ENCODE measurements at regions not wholly inside any gene's neighbourhood (a gene's known extent, or its start where the extent isn't known, plus 50 kb on each side); places are given as distances from the start of the nearest gene placed in this dataset.
A peak's percentile ranks its signal among the peaks of the same experiment; 100 is the strongest.
"Not testable (repeated sequence)": the region's sequence is repeated elsewhere in the genome, so short reads cannot be mapped to it uniquely, and the experiment has no call there.

GRCh38 chr3:16768956-16769355, 115.8 kb upstream of the PLCL2 start:
- peak; percentile 92 for DNase-seq (ENCODE audit: low read depth)

GRCh38 chr3:16769525-16769924, 115.2 kb upstream of the PLCL2 start:
- peak; percentile 61 for DNase-seq (ENCODE audit: low read depth)

- DNase-seq (ENCODE audit: low read depth), result peak; percentile 95
Measured at GRCh38 chr3:16770021-16770420, 114.7 kb upstream of the PLCL2 start.

GRCh38 chr3:16770792-16771191, 114.0 kb upstream of the PLCL2 start:
- no peak for DNase-seq (ENCODE audit: low read depth)

- not testable (repeated sequence) for DNase-seq (ENCODE audit: low read depth)
Measured at GRCh38 chr3:16773594-16773993, 111.2 kb upstream of the PLCL2 start.

- not testable (repeated sequence) for DNase-seq (ENCODE audit: low read depth)
Measured at GRCh38 chr3:16774536-16774935, 110.2 kb upstream of the PLCL2 start.

GRCh38 chr3:16784973-16785372, 99.8 kb upstream of the PLCL2 start:
- DNase-seq (ENCODE audit: low read depth), result no peak

- no peak for DNase-seq (ENCODE audit: low read depth)
Measured at GRCh38 chr3:16785465-16785864, 99.3 kb upstream of the PLCL2 start.

GRCh38 chr3:16788440-16789056, 96.2 kb upstream of the PLCL2 start:
- DNase-seq (ENCODE audit: low read depth), result no peak

GRCh38 chr3:16789344-16790120, 95.2 kb upstream of the PLCL2 start:
- DNase-seq (ENCODE audit: low read depth), result no peak

- DNase-seq (ENCODE audit: low read depth), result no peak
Measured at GRCh38 chr3:16790432-16791400, 94.0 kb upstream of the PLCL2 start.

- DNase-seq (ENCODE audit: low read depth), result no peak
Measured at GRCh38 chr3:16793321-16793720, 91.4 kb upstream of the PLCL2 start.

GRCh38 chr3:16794257-16794656, 90.5 kb upstream of the PLCL2 start:
- peak; percentile 30 for DNase-seq (ENCODE audit: low read depth)

GRCh38 chr3:16795581-16795980, 89.2 kb upstream of the PLCL2 start:
- DNase-seq (ENCODE audit: low read depth), result no peak

GRCh38 chr3:16797831-16798230, 86.9 kb upstream of the PLCL2 start:
- DNase-seq (ENCODE audit: low read depth), result no peak

- no peak for DNase-seq (ENCODE audit: low read depth)
Measured at GRCh38 chr3:16798738-16799137, 86.0 kb upstream of the PLCL2 start.

- no peak for DNase-seq (ENCODE audit: low read depth)
Measured at GRCh38 chr3:16800361-16800760, 84.4 kb upstream of the PLCL2 start.

GRCh38 chr3:16801223-16801622, 83.5 kb upstream of the PLCL2 start:
- DNase-seq (ENCODE audit: low read depth), result no peak

- DNase-seq (ENCODE audit: low read depth), result no peak
Measured at GRCh38 chr3:16801698-16802097, 83.1 kb upstream of the PLCL2 start.

GRCh38 chr3:16802389-16802788, 82.4 kb upstream of the PLCL2 start:
- DNase-seq (ENCODE audit: low read depth), result peak; percentile 27

GRCh38 chr3:16803019-16803418, 81.7 kb upstream of the PLCL2 start:
- DNase-seq (ENCODE audit: low read depth), result no peak

GRCh38 chr3:16807391-16807790, 77.4 kb upstream of the PLCL2 start:
- DNase-seq (ENCODE audit: low read depth), result no peak

Measured in renal cortical epithelial cell (primary cell).